ENCODE measurements at regions not wholly inside any gene's neighbourhood (a gene's known extent, or its start where the extent isn't known, plus 50 kb on each side); places are given as distances from the start of the nearest gene placed in this dataset.
A peak's percentile ranks its signal among the peaks of the same experiment; 100 is the strongest.

GRCh38 chr18:71902482-71902881 lies 641.7 kb downstream of the CBLN2 start:
- H4K20me1 ChIP-seq (ENCODE audit: insufficient read depth, poor library complexity, severe bottlenecking) = no peaks in the 10 kb centered on the region

GRCh38 chr18:71899707-71900472 lies 644.3 kb downstream of the CBLN2 start:
- peak; percentile 34 for DNase-seq (ENCODE audit: low spot score)
- H3K36me3 ChIP-seq (replicated peaks; ENCODE audit: insufficient read depth, low read depth) = no peaks in the 10 kb centered on the region
- no peaks in the 10 kb centered on the region for H3K9me2 ChIP-seq (replicated peaks; ENCODE audit: insufficient read depth)
- no peaks in the 10 kb centered on the region for H4K20me1 ChIP-seq (ENCODE audit: insufficient read depth, poor library complexity, severe bottlenecking)
- H3K79me2 ChIP-seq = no peaks in the 10 kb centered on the region
- H3K9me3 ChIP-seq (ENCODE audit: low read depth) = no peaks in the 10 kb centered on the region
- no peak overlapping the region for H3K4me3 ChIP-seq
- WGBS (ENCODE audit: low lambda C conversion rate, missing lambda C conversion rate) = 76% methylated on average over 8 of the region's 8 CpGs
- TF ChIP-seq CTCF (IDR thresholded peaks at IDR 0.05; ENCODE audit: poor library complexity) (no peak), EZH2 (IDR thresholded peaks at IDR 0.05; ENCODE audit: borderline replicate concordance) (no peak), EZH2phosphoT487 (IDR thresholded peaks at IDR 0.05; ENCODE audit: low read depth, severe bottlenecking, unreplicated experiment) (no peak)
- H3K27me3 ChIP-seq = no peaks in the 10 kb centered on the region
- no peak overlapping the region for H3K4me2 ChIP-seq
- no peaks in the 10 kb centered on the region for H3K4me1 ChIP-seq (ENCODE audit: insufficient read depth)
- H2AFZ ChIP-seq = no peak overlapping the region
- H3K27ac ChIP-seq = no peak overlapping the region

More at GRCh38 chr18:71902482-71902881, 641.7 kb downstream of the CBLN2 start:
- no peak for DNase-seq (ENCODE audit: low spot score)
- no peaks in the 10 kb centered on the region for H3K27me3 ChIP-seq
- H3K4me2 ChIP-seq = no peak overlapping the region
- no peak overlapping the region for H3K4me3 ChIP-seq
- no peaks in the 10 kb centered on the region for H3K9me3 ChIP-seq (ENCODE audit: low read depth)
- H3K9me2 ChIP-seq (replicated peaks; ENCODE audit: insufficient read depth) = no peaks in the 10 kb centered on the region
- no peak overlapping the region for H2AFZ ChIP-seq
- H3K79me2 ChIP-seq = no peaks in the 10 kb centered on the region
- H3K27ac ChIP-seq = no peak overlapping the region
- no peaks in the 10 kb centered on the region for H3K4me1 ChIP-seq (ENCODE audit: insufficient read depth)
- TF ChIP-seq CTCF (IDR thresholded peaks at IDR 0.05; ENCODE audit: poor library complexity) (no peak), EZH2 (IDR thresholded peaks at IDR 0.05; ENCODE audit: borderline replicate concordance) (no peak), EZH2phosphoT487 (IDR thresholded peaks at IDR 0.05; ENCODE audit: low read depth, severe bottlenecking, unreplicated experiment) (no peak)
- H3K36me3 ChIP-seq (replicated peaks; ENCODE audit: insufficient read depth, low read depth) = no peaks in the 10 kb centered on the region
- 43% methylated on average over 1 of the region's 1 CpG for WGBS (ENCODE audit: low lambda C conversion rate, missing lambda C conversion rate)

- Histone ChIP-seq H3K79me2 (no peaks in the 10 kb centered on the region), H3K4me2 (no peak overlapping the region), H3K4me3 (no peak overlapping the region), H4K20me1 (ENCODE audit: insufficient read depth, poor library complexity, severe bottlenecking) (no peaks in the 10 kb centered on the region), H3K36me3 (replicated peaks; ENCODE audit: insufficient read depth, low read depth) (no peaks in the 10 kb centered on the region), H3K27ac (no peak overlapping the region), H3K27me3 (no peaks in the 10 kb centered on the region), H3K4me1 (ENCODE audit: insufficient read depth) (no peaks in the 10 kb centered on the region), H2AFZ (no peak overlapping the region), H3K9me2 (replicated peaks; ENCODE audit: insufficient read depth) (no peaks in the 10 kb centered on the region), H3K9me3 (ENCODE audit: low read depth) (no peaks in the 10 kb centered on the region)
- TF ChIP-seq CTCF (IDR thresholded peaks at IDR 0.05; ENCODE audit: poor library complexity) (no peak), EZH2 (IDR thresholded peaks at IDR 0.05; ENCODE audit: borderline replicate concordance) (no peak), EZH2phosphoT487 (IDR thresholded peaks at IDR 0.05; ENCODE audit: low read depth, severe bottlenecking, unreplicated experiment) (no peak)
- no peak for DNase-seq (ENCODE audit: low spot score)
- 78% methylated on average over 6 of the region's 6 CpGs for WGBS (ENCODE audit: low lambda C conversion rate, missing lambda C conversion rate)
Observed at GRCh38 chr18:71899183-71899582, 645.0 kb downstream of the CBLN2 start.
